ENCODE measurements at regions not wholly inside any gene's neighbourhood (a gene's known extent, or its start where the extent isn't known, plus 50 kb on each side); places are given as distances from the start of the nearest gene placed in this dataset.

DNA sequence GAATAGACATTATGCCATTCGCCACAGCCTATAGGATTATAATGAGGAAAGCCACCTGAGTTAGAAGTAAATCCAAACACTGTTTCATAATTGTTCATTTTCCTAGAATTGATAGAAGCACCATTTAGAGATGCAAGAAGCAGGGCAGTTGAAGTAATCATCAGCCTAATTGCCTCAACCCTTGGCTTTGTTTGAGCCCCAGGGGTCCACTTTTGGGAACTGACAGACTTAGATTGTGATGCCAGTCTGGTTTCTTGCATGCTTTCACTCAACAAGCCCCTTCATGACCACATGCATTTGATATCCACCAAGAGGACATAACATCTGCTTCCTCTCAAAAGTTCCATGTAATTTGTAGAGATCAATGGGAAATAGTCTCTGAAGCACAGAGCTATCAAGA is 97.2 kb upstream of the COL8A1 start:
- Histone ChIP-seq H3K9me3 (ENCODE audit: control insufficient read depth, insufficient read depth, low read length) (no peaks in the 10 kb centered on the region), H3K27ac (ENCODE audit: low read depth, low read length) (no peak overlapping the region), H3K27me3 (ENCODE audit: control insufficient read depth, insufficient read depth, low read length) (no peaks in the 10 kb centered on the region), H3K4me1 (ENCODE audit: control insufficient read depth, insufficient read depth, low read length) (no peaks in the 10 kb centered on the region), H3K36me3 (ENCODE audit: control insufficient read depth, insufficient read depth, low read length) (no peaks in the 10 kb centered on the region), H3K9ac (ENCODE audit: low read depth, low read length) (no peak overlapping the region), H3K4me3 (ENCODE audit: low read depth, low read length) (no peak overlapping the region)

DNA sequence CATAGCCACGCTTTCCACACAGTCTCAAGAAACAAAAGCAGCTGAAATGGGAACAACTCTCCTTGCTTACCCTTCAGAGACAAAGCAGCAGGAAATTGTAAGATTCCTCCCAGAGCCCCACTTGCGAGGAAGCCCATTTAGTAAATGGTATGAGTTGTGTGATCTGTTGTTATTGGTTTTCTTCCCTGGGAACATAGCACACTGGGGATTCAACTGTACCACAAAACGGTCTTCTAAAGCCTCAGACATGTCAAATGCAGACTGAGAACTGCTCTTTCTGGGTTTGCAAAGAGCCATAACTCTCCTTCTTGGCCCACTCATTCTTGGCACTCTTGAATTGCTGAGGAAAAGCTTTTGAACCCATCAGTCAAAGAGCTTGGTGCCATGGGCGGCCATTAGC is 101.0 kb upstream of the COL8A1 start:
- no peak overlapping the region for H3K27ac ChIP-seq (ENCODE audit: low read depth, low read length)
- H3K27me3 ChIP-seq (ENCODE audit: control insufficient read depth, insufficient read depth, low read length): no peaks in the 10 kb centered on the region

DNA sequence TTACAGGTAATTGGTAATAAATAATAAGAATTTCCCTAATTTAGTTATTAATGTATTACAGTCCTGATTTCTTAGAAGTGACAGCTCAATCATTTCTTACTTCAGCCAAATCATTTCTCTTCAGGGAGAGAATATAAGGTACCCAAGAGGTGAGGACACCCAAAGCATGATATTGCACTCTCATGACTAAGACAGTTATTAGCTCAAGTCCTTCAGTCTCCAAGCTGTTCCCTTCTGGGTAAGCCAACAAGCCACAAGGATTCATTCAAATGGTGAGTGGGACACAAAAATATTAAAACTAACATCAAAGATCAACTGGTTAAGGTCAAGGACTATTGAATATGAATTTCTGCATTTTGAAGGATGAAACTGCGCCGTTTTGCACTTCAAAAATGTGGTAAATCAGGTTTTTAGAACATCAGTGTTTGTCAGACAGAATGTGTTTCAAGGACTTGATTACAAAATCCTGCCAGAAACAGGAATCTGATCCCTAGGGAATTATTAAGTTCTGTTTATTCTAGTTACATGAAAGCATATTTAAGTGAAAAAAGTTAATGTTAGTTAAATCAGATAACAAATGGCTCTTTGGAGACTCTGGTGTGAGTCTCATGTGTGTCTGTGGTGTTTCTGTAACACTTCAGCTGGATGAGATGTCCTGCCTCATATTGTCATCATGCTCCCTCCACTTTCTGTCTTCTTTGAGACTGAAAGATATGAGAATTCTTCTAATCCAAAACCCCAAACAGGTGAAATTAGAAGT is 101.7 kb upstream of the COL8A1 start:
- no peaks in the 10 kb centered on the region for H3K9me3 ChIP-seq (ENCODE audit: control insufficient read depth, insufficient read depth, low read length)
- H3K36me3 ChIP-seq (ENCODE audit: control insufficient read depth, insufficient read depth, low read length): no peaks in the 10 kb centered on the region
- H3K27me3 ChIP-seq (ENCODE audit: control insufficient read depth, insufficient read depth, low read length): no peaks in the 10 kb centered on the region
- no peaks in the 10 kb centered on the region for H3K4me1 ChIP-seq (ENCODE audit: control insufficient read depth, insufficient read depth, low read length)
- no peak overlapping the region for H3K9ac ChIP-seq (ENCODE audit: low read depth, low read length)
- H3K27ac ChIP-seq (ENCODE audit: low read depth, low read length): no peak overlapping the region
- no peak overlapping the region for H3K4me3 ChIP-seq (ENCODE audit: low read depth, low read length)

More for the DNA sequence above, 101.0 kb upstream of the COL8A1 start:
- H3K9ac ChIP-seq (ENCODE audit: low read depth, low read length): no peak overlapping the region
- no peaks in the 10 kb centered on the region for H3K9me3 ChIP-seq (ENCODE audit: control insufficient read depth, insufficient read depth, low read length)
- no peaks in the 10 kb centered on the region for H3K4me1 ChIP-seq (ENCODE audit: control insufficient read depth, insufficient read depth, low read length)
- H3K4me3 ChIP-seq (ENCODE audit: low read depth, low read length): no peak overlapping the region
- H3K36me3 ChIP-seq (ENCODE audit: control insufficient read depth, insufficient read depth, low read length): no peaks in the 10 kb centered on the region

DNA sequence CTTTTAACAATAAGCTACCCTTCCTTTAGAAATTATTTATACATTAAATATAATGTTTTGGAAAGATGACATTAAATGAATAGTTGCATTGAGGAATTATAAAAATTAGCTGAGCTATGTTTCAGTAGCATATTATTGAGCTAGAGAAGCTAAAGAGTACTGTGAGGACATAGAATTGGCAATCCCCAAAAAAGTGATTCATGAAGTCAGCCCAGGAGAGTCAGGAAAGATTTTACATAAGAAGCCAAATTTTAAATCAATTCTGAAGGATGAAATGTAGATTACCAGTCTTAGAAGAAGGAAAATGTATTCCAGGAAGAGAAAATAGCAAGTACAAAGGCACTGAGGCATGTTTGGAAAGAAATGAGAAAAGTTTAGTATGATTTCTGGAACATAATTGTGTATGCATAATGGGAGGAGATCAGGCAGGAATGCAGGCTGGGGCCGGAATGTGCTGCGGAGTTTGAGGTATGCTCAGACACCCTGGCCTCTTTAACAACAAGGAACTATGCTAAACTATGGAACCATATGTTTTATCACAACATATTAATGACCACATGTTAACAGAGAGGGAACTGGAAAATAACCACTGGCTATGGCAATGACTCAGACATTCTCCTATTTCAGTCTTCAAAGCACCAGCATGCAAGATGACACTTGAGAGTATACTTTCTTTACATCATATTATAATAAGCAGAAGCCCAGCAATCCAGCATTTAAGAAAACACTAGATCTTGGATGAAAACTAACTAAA is 103.3 kb upstream of the COL8A1 start:
- Histone ChIP-seq H3K9me3 (ENCODE audit: control insufficient read depth, insufficient read depth, low read length) (no peaks in the 10 kb centered on the region), H3K27me3 (ENCODE audit: control insufficient read depth, insufficient read depth, low read length) (no peaks in the 10 kb centered on the region), H3K27ac (ENCODE audit: low read depth, low read length) (no peak overlapping the region), H3K9ac (ENCODE audit: low read depth, low read length) (no peak overlapping the region), H3K4me1 (ENCODE audit: control insufficient read depth, insufficient read depth, low read length) (peaks cover 2% of the 10 kb centered on the region; the same call in 1 of the 2 replicates), H3K4me3 (ENCODE audit: low read depth, low read length) (no peak overlapping the region), H3K36me3 (ENCODE audit: control insufficient read depth, insufficient read depth, low read length) (no peaks in the 10 kb centered on the region)

DNA sequence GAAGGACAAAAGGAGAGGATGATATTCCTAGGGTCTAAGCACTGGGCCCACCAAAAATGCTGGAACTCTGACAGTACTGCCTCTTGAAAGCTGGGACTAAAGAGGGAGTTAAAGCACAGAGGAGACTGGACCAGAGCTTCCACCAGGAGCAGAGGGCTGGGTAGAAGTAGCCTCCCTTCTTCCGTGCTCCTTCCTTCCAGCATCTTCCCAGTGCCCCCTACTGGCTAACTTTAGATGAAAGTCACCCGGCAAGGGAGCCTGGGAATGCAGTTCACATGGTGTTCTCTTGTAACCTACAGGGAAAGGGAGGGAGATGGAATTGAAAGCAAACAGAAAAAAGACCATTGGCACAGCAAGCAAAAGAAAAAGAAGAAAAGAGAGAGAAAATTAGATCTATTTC is 106.1 kb upstream of the COL8A1 start:
- H3K4me1 ChIP-seq (ENCODE audit: control insufficient read depth, insufficient read depth, low read length): peaks cover 15% of the 10 kb centered on the region
- H3K9ac ChIP-seq (ENCODE audit: low read depth, low read length): no peak overlapping the region
- H3K27ac ChIP-seq (ENCODE audit: low read depth, low read length): no peak overlapping the region
- H3K36me3 ChIP-seq (ENCODE audit: control insufficient read depth, insufficient read depth, low read length): no peaks in the 10 kb centered on the region
- H3K4me3 ChIP-seq (ENCODE audit: low read depth, low read length): no peak overlapping the region
- H3K27me3 ChIP-seq (ENCODE audit: control insufficient read depth, insufficient read depth, low read length): no peaks in the 10 kb centered on the region
- H3K9me3 ChIP-seq (ENCODE audit: control insufficient read depth, insufficient read depth, low read length): no peaks in the 10 kb centered on the region

DNA sequence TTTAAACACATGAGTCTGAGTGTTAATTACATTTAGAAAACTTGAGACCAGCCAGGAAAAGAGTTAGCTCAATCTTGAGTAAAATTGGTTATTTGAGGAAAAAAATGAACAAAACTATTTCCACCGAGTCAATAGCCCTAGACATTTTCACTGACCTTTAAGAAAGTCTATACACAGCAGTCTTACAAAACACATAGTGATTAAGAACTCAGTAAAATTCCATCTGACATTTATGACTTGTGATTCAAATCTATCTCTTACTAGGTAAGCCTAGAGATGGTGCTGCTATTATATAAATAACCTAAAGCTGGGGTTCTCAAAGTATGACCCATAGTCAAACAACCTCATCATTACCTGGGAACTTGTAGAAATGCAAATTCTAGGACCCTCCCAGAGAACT is 109.1 kb upstream of the COL8A1 start:
- no peak overlapping the region for H3K4me3 ChIP-seq (ENCODE audit: low read depth, low read length)
- H3K9me3 ChIP-seq (ENCODE audit: control insufficient read depth, insufficient read depth, low read length): no peaks in the 10 kb centered on the region
- peaks cover 21% of the 10 kb centered on the region for H3K4me1 ChIP-seq (ENCODE audit: control insufficient read depth, insufficient read depth, low read length)
- no peaks in the 10 kb centered on the region for H3K36me3 ChIP-seq (ENCODE audit: control insufficient read depth, insufficient read depth, low read length)
- H3K27ac ChIP-seq (ENCODE audit: low read depth, low read length): no peak overlapping the region
- H3K27me3 ChIP-seq (ENCODE audit: control insufficient read depth, insufficient read depth, low read length): no peaks in the 10 kb centered on the region
- H3K9ac ChIP-seq (ENCODE audit: low read depth, low read length): no peak overlapping the region

DNA sequence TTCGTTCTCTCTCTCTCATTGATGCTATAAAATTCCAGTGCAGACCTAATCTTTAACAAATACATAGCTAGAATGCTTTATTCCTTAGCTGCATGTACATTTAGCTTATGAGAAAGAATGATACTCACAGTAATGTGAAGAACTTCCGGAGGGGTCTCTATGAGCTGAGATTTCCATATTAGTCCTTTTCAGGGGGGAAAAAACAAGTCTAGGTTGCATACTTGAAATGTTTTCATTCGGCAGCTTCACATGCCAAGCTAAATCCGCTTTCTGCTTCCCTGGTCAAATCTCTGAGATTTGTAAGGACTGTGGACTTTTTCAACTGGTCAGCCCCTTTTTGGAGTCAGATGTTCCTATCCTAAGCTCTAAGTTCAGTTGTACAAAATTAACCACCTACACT is 111.5 kb upstream of the COL8A1 start:
- Histone ChIP-seq H3K4me1 (ENCODE audit: control insufficient read depth, insufficient read depth, low read length) (peaks cover 21% of the 10 kb centered on the region), H3K9ac (ENCODE audit: low read depth, low read length) (no peak overlapping the region), H3K9me3 (ENCODE audit: control insufficient read depth, insufficient read depth, low read length) (no peaks in the 10 kb centered on the region), H3K27ac (ENCODE audit: low read depth, low read length) (no peak overlapping the region), H3K27me3 (ENCODE audit: control insufficient read depth, insufficient read depth, low read length) (no peaks in the 10 kb centered on the region), H3K4me3 (ENCODE audit: low read depth, low read length) (no peak overlapping the region), H3K36me3 (ENCODE audit: control insufficient read depth, insufficient read depth, low read length) (no peaks in the 10 kb centered on the region)

DNA sequence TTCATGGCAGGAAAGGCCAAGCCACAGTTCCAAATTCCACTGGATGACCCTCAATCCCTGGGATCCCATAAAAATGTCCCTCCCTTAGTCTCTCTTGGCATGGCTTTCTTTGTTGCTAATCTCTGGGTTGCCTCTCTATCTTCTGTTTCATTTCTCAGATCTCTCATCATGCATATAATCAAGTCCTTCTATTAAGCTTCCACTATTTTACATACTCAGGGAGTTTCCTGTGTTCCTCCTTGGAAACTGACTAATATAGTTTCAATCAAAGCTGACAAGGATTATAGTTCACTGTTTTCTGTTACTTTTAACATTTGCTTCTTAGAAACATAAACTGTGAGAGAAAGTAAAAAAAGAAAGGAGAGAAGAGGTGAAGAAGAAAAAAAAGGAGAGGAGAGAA is 113.8 kb upstream of the COL8A1 start:
- no peak overlapping the region for H3K4me3 ChIP-seq (ENCODE audit: low read depth, low read length)
- H3K36me3 ChIP-seq (ENCODE audit: control insufficient read depth, insufficient read depth, low read length): no peaks in the 10 kb centered on the region
- no peak overlapping the region for H3K9ac ChIP-seq (ENCODE audit: low read depth, low read length)
- no peaks in the 10 kb centered on the region for H3K9me3 ChIP-seq (ENCODE audit: control insufficient read depth, insufficient read depth, low read length)
- H3K27me3 ChIP-seq (ENCODE audit: control insufficient read depth, insufficient read depth, low read length): no peaks in the 10 kb centered on the region
- peaks cover 14% of the 10 kb centered on the region for H3K4me1 ChIP-seq (ENCODE audit: control insufficient read depth, insufficient read depth, low read length)
- no peak overlapping the region for H3K27ac ChIP-seq (ENCODE audit: low read depth, low read length)

DNA sequence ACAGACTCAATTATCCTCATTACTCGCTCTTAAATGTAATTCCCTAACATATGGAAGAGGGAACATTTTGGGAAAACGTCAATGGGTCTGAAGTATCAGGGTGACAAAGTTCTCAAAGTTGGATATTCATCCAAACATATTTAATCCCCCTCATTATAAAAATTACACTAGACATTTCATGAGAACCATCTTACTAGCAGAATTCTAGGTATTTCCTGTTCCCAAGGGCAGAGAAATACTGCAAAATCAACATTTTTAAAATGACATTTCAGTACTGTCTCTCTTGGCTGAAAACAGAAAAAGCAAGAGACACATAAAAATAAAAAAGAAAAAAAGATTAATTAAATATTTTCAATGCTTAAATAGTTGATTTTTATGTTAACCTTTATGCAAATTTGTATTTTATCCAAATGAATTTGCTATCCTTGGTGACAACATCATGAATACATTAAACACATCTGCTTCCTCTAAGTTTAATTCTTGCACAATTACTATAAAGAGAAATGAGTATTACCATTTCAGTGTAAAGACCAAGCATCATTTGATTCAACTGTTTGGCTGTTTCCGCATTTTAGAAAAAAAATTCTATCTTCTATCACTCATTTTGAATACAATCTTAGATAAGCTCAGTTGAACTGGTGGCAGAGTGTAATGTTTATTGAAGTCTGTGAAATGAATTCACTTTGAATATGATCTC is 114.8 kb upstream of the COL8A1 start:
- Histone ChIP-seq H3K36me3 (ENCODE audit: control insufficient read depth, insufficient read depth, low read length) (no peaks in the 10 kb centered on the region), H3K27ac (ENCODE audit: low read depth, low read length) (no peak overlapping the region), H3K9ac (ENCODE audit: low read depth, low read length) (no peak overlapping the region), H3K27me3 (ENCODE audit: control insufficient read depth, insufficient read depth, low read length) (no peaks in the 10 kb centered on the region), H3K4me3 (ENCODE audit: low read depth, low read length) (no peak overlapping the region), H3K4me1 (ENCODE audit: control insufficient read depth, insufficient read depth, low read length) (peaks cover 14% of the 10 kb centered on the region), H3K9me3 (ENCODE audit: control insufficient read depth, insufficient read depth, low read length) (no peaks in the 10 kb centered on the region)

DNA sequence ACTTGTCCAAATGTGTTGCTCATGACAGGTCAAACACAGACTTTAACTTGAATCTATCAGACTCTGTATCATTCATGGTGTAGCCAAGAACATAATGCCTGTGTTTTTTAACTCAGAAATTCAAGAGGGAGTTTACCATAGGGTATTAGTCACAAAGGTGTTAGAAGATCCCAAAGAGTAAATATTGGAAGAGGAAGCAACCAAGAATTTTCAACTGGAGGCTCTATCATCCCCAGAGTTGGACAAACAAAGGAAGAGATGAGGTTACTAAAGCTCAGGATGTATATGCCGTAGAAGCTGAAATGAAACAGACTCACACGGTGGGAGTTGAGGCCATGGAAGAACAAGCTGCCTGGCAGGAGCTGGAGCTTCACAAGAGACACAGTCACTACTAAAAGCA is 116.2 kb upstream of the COL8A1 start:
- Histone ChIP-seq H3K4me1 (ENCODE audit: control insufficient read depth, insufficient read depth, low read length) (peaks cover 5% of the 10 kb centered on the region), H3K4me3 (ENCODE audit: low read depth, low read length) (no peak overlapping the region), H3K27ac (ENCODE audit: low read depth, low read length) (no peak overlapping the region), H3K9me3 (ENCODE audit: control insufficient read depth, insufficient read depth, low read length) (no peaks in the 10 kb centered on the region), H3K36me3 (ENCODE audit: control insufficient read depth, insufficient read depth, low read length) (no peaks in the 10 kb centered on the region), H3K27me3 (ENCODE audit: control insufficient read depth, insufficient read depth, low read length) (no peaks in the 10 kb centered on the region), H3K9ac (ENCODE audit: low read depth, low read length) (no peak overlapping the region)

DNA sequence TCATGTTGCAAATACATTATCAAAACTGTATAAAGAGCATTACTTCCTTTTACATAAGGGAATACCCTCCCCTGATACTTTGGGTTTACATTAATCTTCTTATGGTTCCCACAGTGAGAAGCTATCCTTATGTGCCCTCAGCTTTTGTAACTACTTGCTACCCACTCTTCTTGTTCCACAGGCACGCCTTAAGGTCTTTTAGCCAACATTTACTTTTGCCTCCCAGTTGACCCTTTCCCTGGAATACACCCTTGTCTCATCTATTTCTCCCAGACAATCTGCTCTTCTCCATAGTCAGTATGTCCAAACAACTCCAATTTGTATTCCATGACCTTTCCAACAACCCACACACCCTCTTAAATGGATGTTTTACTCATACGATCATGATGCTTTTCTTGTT is 116.8 kb upstream of the COL8A1 start:
- H3K9ac ChIP-seq (ENCODE audit: low read depth, low read length): no peak overlapping the region
- H3K27ac ChIP-seq (ENCODE audit: low read depth, low read length): no peak overlapping the region
- no peaks in the 10 kb centered on the region for H3K4me1 ChIP-seq (ENCODE audit: control insufficient read depth, insufficient read depth, low read length)
- H3K27me3 ChIP-seq (ENCODE audit: control insufficient read depth, insufficient read depth, low read length): no peaks in the 10 kb centered on the region
- H3K9me3 ChIP-seq (ENCODE audit: control insufficient read depth, insufficient read depth, low read length): no peaks in the 10 kb centered on the region
- H3K4me3 ChIP-seq (ENCODE audit: low read depth, low read length): no peak overlapping the region
- H3K36me3 ChIP-seq (ENCODE audit: control insufficient read depth, insufficient read depth, low read length): no peaks in the 10 kb centered on the region

Data from HUES48 (cell line).